ENCODE measurements at regions not wholly inside any gene's neighbourhood (a gene's known extent, or its start where the extent isn't known, plus 50 kb on each side); places are given as distances from the start of the nearest gene placed in this dataset.

DNA sequence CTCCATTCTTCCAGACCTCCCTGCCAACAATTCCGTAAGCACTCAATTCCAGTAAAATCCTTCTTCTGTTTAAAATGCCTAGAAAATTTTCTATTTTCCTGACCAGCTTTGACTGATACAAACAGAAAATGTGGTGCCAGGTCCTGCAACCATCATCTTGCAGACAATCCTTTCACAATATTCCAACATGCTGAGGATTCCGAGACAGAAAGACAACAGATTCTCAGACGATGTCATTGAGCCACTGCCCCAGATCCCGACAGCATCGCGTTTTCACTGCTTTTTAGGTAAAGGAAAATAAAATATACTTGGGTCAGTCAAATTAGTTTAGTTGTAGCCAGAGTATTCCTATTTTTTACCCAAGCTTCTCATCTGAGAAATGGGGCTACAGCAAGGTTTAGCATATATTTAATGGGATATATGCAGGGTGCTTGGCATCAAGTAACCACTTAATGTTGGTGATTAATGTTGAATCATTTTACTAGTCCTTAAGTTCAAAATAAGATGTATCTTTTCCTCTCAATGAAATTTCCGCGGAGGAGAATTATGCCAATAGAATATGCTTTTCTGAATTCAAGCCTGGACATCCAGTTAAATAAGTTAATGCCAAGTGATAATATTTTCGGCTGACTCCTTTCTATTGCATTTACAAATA is 866.6 kb downstream of the SLC4A3 start:
- Histone ChIP-seq H3K27me3 (no peaks in the 10 kb centered on the region), H3K4me1 (peaks cover 0 to 3% of the 10 kb centered on the region in 2 donors), H3K9me3 (no peaks in the 10 kb centered on the region), H3K4me3 (replicated peaks in 1 of 3) (no peak overlapping the region), H3K27ac (no peak overlapping the region), H3K36me3 (no peaks in the 10 kb centered on the region)
- intact Hi-C loops (cut with DNase I), result no loop called here
- WGBS, 2 donors, result 90 to 94% methylated on average over 9 of the region's 9 CpGs
- DNase-seq, result no peak
- TF ChIP-seq POLR2A (IDR thresholded peaks at IDR 0.05), result no peak
- TF ChIP-seq, protein P1, sequence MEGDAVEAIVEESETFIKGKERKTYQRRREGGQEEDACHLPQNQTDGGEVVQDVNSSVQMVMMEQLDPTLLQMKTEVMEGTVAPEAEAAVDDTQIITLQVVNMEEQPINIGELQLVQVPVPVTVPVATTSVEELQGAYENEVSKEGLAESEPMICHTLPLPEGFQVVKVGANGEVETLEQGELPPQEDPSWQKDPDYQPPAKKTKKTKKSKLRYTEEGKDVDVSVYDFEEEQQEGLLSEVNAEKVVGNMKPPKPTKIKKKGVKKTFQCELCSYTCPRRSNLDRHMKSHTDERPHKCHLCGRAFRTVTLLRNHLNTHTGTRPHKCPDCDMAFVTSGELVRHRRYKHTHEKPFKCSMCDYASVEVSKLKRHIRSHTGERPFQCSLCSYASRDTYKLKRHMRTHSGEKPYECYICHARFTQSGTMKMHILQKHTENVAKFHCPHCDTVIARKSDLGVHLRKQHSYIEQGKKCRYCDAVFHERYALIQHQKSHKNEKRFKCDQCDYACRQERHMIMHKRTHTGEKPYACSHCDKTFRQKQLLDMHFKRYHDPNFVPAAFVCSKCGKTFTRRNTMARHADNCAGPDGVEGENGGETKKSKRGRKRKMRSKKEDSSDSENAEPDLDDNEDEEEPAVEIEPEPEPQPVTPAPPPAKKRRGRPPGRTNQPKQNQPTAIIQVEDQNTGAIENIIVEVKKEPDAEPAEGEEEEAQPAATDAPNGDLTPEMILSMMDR (IDR thresholded peaks at IDR 0.05), result no peak

DNA sequence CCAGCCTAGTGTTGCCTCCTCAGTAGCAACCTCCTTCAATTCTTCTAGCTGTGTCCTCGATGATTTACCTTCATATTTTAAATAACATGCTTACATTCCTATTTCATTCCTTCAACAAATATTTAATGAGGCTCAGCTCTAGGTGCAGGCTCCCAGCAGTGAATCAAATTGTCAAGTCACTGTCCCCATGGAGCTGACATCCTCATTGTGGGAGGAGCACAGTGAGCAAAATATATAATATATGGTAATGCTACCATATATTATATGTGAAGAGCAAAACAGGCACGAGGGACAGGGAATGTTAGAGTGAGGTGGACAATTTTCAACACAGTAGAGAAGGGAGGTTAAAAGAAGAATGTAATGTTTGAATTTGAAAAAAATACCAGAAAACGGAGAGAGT is 869.1 kb downstream of the SLC4A3 start:
- 89 to 90% methylated on average over 3 of the region's 3 CpGs for WGBS, 2 donors
- intact Hi-C loops (cut with DNase I), result no loop called here
- Histone ChIP-seq H3K4me3 (replicated peaks in 1 of 3) (no peak overlapping the region), H3K27me3 (no peaks in the 10 kb centered on the region), H3K36me3 (no peaks in the 10 kb centered on the region), H3K9me3 (no peaks in the 10 kb centered on the region), H3K4me1 (peaks cover 8 to 11% of the 10 kb centered on the region in 2 donors), H3K27ac (no peak overlapping the region)
- no peak for DNase-seq
- no peak for TF ChIP-seq POLR2A (IDR thresholded peaks at IDR 0.05)
- TF ChIP-seq, protein P1 (IDR thresholded peaks at IDR 0.05), result no peak

DNA sequence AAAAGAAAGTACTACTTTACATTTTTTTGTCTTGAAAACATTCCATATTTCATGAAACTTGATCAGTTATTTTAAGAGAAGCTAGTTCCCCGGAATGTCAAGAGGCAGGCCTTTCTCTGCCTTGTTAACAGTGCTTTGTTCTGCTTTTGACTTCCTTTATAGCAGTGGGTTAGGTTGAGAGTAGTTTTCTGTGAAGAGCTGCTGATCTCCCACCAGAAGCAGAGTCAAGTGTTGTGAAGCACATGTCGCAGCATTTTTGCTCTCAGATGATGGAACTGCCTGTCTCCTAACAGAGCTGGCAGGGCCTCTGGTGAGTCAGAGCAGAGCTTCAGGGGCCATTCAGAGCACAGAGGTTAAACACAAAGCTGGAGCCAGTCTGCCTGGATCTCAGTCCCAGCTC is 871.8 kb downstream of the SLC4A3 start:
- intact Hi-C loops (cut with DNase I), result no loop called here
- Histone ChIP-seq H3K36me3 (no peaks in the 10 kb centered on the region), H3K27ac (peak overlapping the region; percentile 36 to 60 (median 57)), H3K27me3 (no peaks in the 10 kb centered on the region), H3K4me3 (replicated peaks in 1 of 3) (no peak overlapping the region), H3K9me3 (no peaks in the 10 kb centered on the region), H3K4me1 (peaks cover 8 to 11% of the 10 kb centered on the region in 2 donors)
- TF ChIP-seq, protein P1 (IDR thresholded peaks at IDR 0.05), result no peak
- TF ChIP-seq POLR2A (IDR thresholded peaks at IDR 0.05), result no peak
- 10 to 11% methylated on average over 2 of the region's 2 CpGs for WGBS, 2 donors
- peak; percentile 79 to 81 for DNase-seq

DNA sequence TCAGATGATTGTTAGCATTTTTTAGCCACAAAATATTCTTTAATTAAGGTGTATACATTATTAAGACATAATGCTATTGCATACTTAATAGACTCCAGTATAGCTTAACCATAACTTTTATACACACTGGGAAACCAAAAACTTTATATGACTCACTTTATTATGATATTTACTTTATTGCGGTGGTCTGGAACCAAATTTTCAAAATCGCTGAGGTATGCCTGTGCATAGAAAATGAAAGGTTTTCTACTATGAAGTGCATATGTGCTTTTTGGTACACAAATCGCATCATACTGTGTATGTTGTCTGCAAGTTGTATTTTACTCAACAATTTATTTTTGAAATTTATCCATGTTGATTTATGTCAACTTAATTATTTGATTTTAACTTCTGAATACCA is 875.1 kb downstream of the SLC4A3 start:
- Histone ChIP-seq H3K36me3 (no peaks in the 10 kb centered on the region), H3K27ac (no peak overlapping the region), H3K27me3 (no peaks in the 10 kb centered on the region), H3K4me1 (peaks cover 17 to 19% of the 10 kb centered on the region in 2 donors), H3K9me3 (no peaks in the 10 kb centered on the region), H3K4me3 (replicated peaks in 1 of 3) (no peak overlapping the region)
- TF ChIP-seq, protein P1 (IDR thresholded peaks at IDR 0.05), result no peak
- no peak for TF ChIP-seq POLR2A (IDR thresholded peaks at IDR 0.05)
- intact Hi-C loops (cut with DNase I), result no loop called here
- 95 to 99% methylated on average over 3 of the region's 3 CpGs for WGBS, 2 donors
- DNase-seq, result no peak

DNA sequence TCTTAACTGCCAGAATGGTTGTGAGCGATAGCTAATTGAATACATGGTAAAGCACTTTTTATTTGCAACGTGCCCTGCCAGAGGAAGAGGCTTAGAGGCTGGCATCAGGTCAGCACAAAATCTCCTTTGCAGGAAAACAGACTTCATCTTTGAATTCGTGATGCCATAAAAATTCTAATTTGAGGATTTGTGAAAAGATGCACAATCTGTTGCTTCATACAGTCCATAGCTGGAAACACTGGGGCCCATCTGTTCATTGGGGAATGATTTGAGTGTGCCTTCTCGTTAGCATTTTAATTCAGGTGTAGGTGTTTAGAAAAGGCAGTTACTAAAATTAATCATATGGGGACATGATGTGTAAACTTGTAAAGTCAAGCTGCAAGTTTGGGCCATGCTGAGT is 876.0 kb downstream of the SLC4A3 start:
- H3K27me3 ChIP-seq, result no peaks in the 10 kb centered on the region
- no peaks in the 10 kb centered on the region for H3K9me3 ChIP-seq
- H3K4me1 ChIP-seq, result peaks cover 17 to 19% of the 10 kb centered on the region in 2 donors
- H3K27ac ChIP-seq, result no peak overlapping the region
- no peak for DNase-seq
- 86 to 95% methylated on average over 4 of the region's 4 CpGs for WGBS, 2 donors
- TF ChIP-seq, protein P1 (IDR thresholded peaks at IDR 0.05), result no peak
- TF ChIP-seq POLR2A (IDR thresholded peaks at IDR 0.05), result no peak
- H3K4me3 ChIP-seq (replicated peaks in 1 of 3), result no peak overlapping the region
- H3K36me3 ChIP-seq, result no peaks in the 10 kb centered on the region
- intact Hi-C loops (cut with DNase I), result no loop called here

Measured in thyroid gland (tissue), 4 donors.